Stimulated activated CD4-positive, alpha-beta T cell treated with anti-CD3 and anti-CD28 coated beads, TNF-alpha, amount 100 ng/mL, for 24 hours (primary cell): ENCODE measurements at regions not wholly inside any gene's neighbourhood (a gene's known extent, or its start where the extent isn't known, plus 50 kb on each side); places are given as distances from the start of the nearest gene placed in this dataset.
"Not testable (repeated sequence)": the region's sequence is repeated elsewhere in the genome, so short reads cannot be mapped to it uniquely, and the experiment has no call there.

Source experiments
- DNase-seq, 3 experiments: peaks; one replicate each; pipeline ENCODE4 v3.0.0-alpha.2; 2020; ENCODE audit warnings: low read depth in 3 of 3

- no peak for DNase-seq
These were observed 350.4 kb upstream of the CLINT1 start for GRCh38 chr5:158209219-158209908.

GRCh38 chr5:158207733-158208132 is 348.8 kb upstream of the CLINT1 start:
- no peak for DNase-seq

- DNase-seq: no peak
These were observed 347.0 kb upstream of the CLINT1 start for GRCh38 chr5:158205992-158206391.

GRCh38 chr5:158203261-158203660 is 344.3 kb upstream of the CLINT1 start:
- DNase-seq: no peak

- no peak for DNase-seq
These were observed 343.9 kb upstream of the CLINT1 start for GRCh38 chr5:158202801-158203200.

- no peak for DNase-seq
These were observed 341.7 kb upstream of the CLINT1 start for GRCh38 chr5:158200619-158201018.

- DNase-seq: no peak
These were observed 339.7 kb upstream of the CLINT1 start for GRCh38 chr5:158198636-158199035.

GRCh38 chr5:158195416-158196210 is 336.7 kb upstream of the CLINT1 start:
- DNase-seq: no peak

GRCh38 chr5:158194561-158194976 is 335.6 kb upstream of the CLINT1 start:
- no peak for DNase-seq

- DNase-seq: not testable (repeated sequence)
These were observed 334.4 kb upstream of the CLINT1 start for GRCh38 chr5:158193395-158193794.

GRCh38 chr5:158180407-158180806 is 321.5 kb upstream of the CLINT1 start:
- no peak for DNase-seq

GRCh38 chr5:158179271-158179670 is 320.3 kb upstream of the CLINT1 start:
- DNase-seq: no peak

- DNase-seq: no peak
These were observed 319.6 kb upstream of the CLINT1 start for GRCh38 chr5:158178535-158178934.

GRCh38 chr5:158177146-158177545 is 318.2 kb upstream of the CLINT1 start:
- no peak for DNase-seq

- DNase-seq: no peak
These were observed 317.1 kb upstream of the CLINT1 start for GRCh38 chr5:158175934-158176481.

- DNase-seq: peak; percentile 5 to 54 (median 15)
These were observed 316.2 kb upstream of the CLINT1 start for GRCh38 chr5:158174918-158175851.

- DNase-seq: no peak
These were observed 315.1 kb upstream of the CLINT1 start for GRCh38 chr5:158174026-158174425.

GRCh38 chr5:158172005-158172404 is 313.1 kb upstream of the CLINT1 start:
- DNase-seq: no peak

GRCh38 chr5:158170534-158170933 is 311.6 kb upstream of the CLINT1 start:
- no peak for DNase-seq

GRCh38 chr5:158170060-158170459 is 311.1 kb upstream of the CLINT1 start:
- DNase-seq: no peak

- no peak for DNase-seq
These were observed 307.5 kb upstream of the CLINT1 start for GRCh38 chr5:158166424-158166823.

GRCh38 chr5:158165647-158166046 is 306.7 kb upstream of the CLINT1 start:
- DNase-seq: no peak
